ENCODE measurements at regions not wholly inside any gene's neighbourhood (a gene's known extent, or its start where the extent isn't known, plus 50 kb on each side); places are given as distances from the start of the nearest gene placed in this dataset.

DNA sequence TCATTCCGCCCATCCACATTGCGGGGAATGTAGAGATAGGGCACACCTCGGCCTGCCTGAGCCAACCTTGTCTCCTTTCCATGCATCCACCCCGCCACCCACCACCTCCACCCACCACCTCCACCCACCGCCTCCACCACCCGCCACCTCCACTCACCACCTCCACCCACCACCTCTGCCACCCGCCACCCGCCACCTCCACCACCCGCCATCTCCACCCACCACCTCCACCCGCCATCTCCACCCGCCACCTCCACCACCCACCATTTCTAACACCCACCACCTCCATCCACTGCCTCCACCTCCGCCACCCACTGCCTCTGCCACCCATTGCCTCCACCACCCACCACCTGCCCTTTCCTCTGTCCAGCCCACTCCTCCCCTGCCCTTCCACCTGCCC, 78.4 kb downstream of the IGLL1 start:
- TF ChIP-seq, protein P1, sequence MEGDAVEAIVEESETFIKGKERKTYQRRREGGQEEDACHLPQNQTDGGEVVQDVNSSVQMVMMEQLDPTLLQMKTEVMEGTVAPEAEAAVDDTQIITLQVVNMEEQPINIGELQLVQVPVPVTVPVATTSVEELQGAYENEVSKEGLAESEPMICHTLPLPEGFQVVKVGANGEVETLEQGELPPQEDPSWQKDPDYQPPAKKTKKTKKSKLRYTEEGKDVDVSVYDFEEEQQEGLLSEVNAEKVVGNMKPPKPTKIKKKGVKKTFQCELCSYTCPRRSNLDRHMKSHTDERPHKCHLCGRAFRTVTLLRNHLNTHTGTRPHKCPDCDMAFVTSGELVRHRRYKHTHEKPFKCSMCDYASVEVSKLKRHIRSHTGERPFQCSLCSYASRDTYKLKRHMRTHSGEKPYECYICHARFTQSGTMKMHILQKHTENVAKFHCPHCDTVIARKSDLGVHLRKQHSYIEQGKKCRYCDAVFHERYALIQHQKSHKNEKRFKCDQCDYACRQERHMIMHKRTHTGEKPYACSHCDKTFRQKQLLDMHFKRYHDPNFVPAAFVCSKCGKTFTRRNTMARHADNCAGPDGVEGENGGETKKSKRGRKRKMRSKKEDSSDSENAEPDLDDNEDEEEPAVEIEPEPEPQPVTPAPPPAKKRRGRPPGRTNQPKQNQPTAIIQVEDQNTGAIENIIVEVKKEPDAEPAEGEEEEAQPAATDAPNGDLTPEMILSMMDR (IDR thresholded peaks at IDR 0.05; ENCODE audit: insufficient read depth, low read length, poor library complexity, severe bottlenecking), result no peak
- TF ChIP-seq EZH2phosphoT487 (conservative IDR thresholded peaks at IDR 0.05; ENCODE audit: low read length), result no peak
